ENCODE measurements at regions not wholly inside any gene's neighbourhood (a gene's known extent, or its start where the extent isn't known, plus 50 kb on each side); places are given as distances from the start of the nearest gene placed in this dataset.
"Not testable (repeated sequence)": the region's sequence is repeated elsewhere in the genome, so short reads cannot be mapped to it uniquely, and the experiment has no call there.

DNA sequence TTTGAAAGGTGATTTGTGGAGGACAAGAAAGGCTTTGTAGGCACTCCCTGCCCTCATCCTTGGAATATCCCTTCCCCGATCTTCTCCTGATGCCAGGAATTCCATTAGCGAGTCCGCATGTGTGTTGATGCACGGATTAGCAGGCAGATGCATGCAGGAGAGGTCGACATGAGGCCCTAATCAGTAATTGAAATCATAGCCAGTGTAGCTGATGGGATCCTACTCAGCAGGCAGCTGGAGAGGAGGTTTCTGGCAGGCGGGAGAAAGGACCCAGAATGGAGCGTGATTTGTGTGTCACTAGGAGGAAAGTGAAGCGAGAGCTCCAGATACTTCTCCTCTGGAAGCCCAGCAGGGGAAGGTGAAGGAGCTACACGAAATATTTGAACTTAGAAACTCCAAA, 196.3 kb upstream of the CDH11 start:
- no peak overlapping the region for H3K4me3 ChIP-seq (ENCODE audit: low read depth, low read length)
- TF ChIP-seq, protein P1, sequence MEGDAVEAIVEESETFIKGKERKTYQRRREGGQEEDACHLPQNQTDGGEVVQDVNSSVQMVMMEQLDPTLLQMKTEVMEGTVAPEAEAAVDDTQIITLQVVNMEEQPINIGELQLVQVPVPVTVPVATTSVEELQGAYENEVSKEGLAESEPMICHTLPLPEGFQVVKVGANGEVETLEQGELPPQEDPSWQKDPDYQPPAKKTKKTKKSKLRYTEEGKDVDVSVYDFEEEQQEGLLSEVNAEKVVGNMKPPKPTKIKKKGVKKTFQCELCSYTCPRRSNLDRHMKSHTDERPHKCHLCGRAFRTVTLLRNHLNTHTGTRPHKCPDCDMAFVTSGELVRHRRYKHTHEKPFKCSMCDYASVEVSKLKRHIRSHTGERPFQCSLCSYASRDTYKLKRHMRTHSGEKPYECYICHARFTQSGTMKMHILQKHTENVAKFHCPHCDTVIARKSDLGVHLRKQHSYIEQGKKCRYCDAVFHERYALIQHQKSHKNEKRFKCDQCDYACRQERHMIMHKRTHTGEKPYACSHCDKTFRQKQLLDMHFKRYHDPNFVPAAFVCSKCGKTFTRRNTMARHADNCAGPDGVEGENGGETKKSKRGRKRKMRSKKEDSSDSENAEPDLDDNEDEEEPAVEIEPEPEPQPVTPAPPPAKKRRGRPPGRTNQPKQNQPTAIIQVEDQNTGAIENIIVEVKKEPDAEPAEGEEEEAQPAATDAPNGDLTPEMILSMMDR (IDR thresholded peaks at IDR 0.05; ENCODE audit: borderline replicate concordance, insufficient read depth, low read depth, low read length): no peak

GRCh38 chr16:65316808-65317207, 194.9 kb upstream of the CDH11 start:
- no peak overlapping the region for H3K4me3 ChIP-seq (ENCODE audit: low read depth, low read length)
- TF ChIP-seq, protein P1 (IDR thresholded peaks at IDR 0.05; ENCODE audit: borderline replicate concordance, insufficient read depth, low read depth, low read length): no peak

GRCh38 chr16:65315081-65315780, 193.4 kb upstream of the CDH11 start:
- H3K4me3 ChIP-seq (ENCODE audit: low read depth, low read length): no peak overlapping the region
- TF ChIP-seq, protein P1 (IDR thresholded peaks at IDR 0.05; ENCODE audit: borderline replicate concordance, insufficient read depth, low read depth, low read length): no peak

DNA sequence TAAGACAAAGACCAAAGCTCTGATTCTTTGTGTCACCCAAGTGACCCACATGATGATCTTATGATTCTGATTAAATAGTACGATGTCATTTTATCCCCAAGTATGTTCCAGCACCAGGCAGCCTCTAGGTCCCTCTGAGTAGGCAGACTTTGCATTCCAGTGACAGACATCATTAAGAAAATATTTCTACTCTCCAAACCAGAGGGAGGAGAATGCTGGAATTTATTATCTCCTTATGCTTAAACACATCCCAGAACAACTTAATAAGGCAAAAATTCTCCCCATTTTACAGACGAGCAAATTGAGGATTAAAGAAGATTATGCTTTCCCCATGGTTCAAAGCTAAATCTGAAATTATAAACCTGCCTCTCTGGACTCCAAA, 192.8 kb upstream of the CDH11 start:
- H3K4me3 ChIP-seq (ENCODE audit: low read depth, low read length): no peak overlapping the region
- TF ChIP-seq, protein P1 (IDR thresholded peaks at IDR 0.05; ENCODE audit: borderline replicate concordance, insufficient read depth, low read depth, low read length): no peak

GRCh38 chr16:65313936-65314626, 192.2 kb upstream of the CDH11 start:
- H3K4me3 ChIP-seq (ENCODE audit: low read depth, low read length): no peak overlapping the region
- TF ChIP-seq, protein P1 (IDR thresholded peaks at IDR 0.05; ENCODE audit: borderline replicate concordance, insufficient read depth, low read depth, low read length): no peak

- TF ChIP-seq, protein P1 (IDR thresholded peaks at IDR 0.05; ENCODE audit: borderline replicate concordance, insufficient read depth, low read depth, low read length): no peak
- H3K4me3 ChIP-seq (ENCODE audit: low read depth, low read length): no peak overlapping the region
Observed at GRCh38 chr16:65312795-65313194, 190.9 kb upstream of the CDH11 start.

DNA sequence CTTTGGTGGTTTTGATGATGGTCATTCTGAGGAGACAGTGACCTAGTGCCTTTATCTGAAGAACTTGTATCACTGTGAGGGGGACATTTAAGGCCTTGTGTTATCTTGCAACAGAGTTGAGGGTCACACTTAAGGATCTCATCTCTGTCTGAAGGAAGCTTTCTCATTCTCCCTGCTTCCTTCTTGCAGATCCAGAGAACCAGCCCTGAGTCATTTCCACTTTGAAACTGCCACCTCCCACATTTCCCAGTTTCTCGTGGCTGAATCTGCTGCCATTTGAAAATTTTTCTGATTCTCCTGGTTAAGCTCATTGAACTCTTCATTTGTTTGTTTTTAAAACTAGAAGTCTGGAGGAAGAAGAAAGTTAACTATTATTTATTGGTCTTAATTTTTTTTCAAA, 190.2 kb upstream of the CDH11 start:
- TF ChIP-seq, protein P1 (IDR thresholded peaks at IDR 0.05; ENCODE audit: borderline replicate concordance, insufficient read depth, low read depth, low read length): no peak
- no peak overlapping the region for H3K4me3 ChIP-seq (ENCODE audit: low read depth, low read length)

DNA sequence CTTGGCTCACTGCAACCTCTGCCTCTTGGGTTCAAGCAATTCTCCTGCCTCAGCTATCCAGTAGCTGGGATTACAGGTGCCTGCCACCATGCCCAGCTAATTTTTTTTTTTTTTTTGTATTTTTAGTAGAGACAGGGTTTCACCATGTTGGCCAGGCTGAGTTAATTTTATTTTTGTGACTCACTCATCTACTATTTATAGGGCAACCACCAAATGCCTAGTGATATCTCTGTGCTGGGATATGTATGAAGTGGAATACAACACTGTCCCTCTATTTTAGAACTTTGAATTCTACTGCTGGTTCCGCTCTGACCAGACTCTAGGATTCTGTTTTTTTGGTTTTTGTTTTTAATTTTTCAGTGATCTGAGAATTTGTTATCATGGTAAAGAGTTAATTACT, 188.6 kb upstream of the CDH11 start:
- not testable (repeated sequence) for H3K4me3 ChIP-seq (ENCODE audit: low read depth, low read length)

Data from GM12875 (cell line).